GM19395 (cell line): ENCODE measurements at regions not wholly inside any gene's neighbourhood (a gene's known extent, or its start where the extent isn't known, plus 50 kb on each side); places are given as distances from the start of the nearest gene placed in this dataset.

Source experiments
- ATAC-seq: cut with Tn5 transposase; IDR thresholded peaks from one replicate; pipeline ENCODE4 v1.9.1; 2021; ENCODE audit warnings: mild to moderate bottlenecking, moderate library complexity; ENCODE audit not compliant: unreplicated experiment

DNA sequence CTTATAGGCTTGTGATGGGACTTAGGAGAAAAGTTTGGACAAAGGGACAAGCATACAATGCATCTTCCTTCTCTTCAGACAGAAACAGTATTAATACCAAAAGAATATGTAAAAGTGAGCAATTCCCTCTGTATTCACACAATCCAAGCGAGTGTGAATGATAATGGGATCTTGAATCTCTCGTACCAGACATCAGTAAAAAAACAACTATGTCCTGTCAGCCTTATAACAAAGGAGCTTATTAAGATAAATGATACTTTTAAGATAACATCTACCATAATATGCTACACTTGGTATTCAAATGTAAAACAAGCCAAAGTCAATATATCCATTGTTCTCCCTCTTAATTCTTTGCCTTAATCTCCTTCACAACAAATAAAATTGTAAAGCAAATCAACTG, 288.6 kb upstream of the CNTN6 start:
- ATAC-seq: no peak

DNA sequence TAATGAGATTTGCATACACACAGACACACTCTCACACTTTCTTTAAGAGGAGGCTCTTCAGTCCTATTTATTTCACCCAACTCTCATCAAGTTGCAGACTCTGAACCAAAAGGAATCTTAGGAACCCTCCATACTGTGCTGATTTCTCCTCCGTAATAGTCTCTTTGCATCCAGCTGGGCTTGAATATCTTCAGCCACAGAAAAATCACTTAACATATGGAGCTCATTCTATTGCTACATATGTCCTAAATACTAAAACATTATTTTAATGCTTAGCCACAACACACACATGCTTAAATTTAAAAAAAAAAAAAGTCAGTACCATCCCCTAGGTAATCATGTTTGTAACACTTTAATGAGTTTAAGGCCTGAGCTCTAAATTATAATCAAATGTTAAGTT, 287.5 kb upstream of the CNTN6 start:
- ATAC-seq: no peak

DNA sequence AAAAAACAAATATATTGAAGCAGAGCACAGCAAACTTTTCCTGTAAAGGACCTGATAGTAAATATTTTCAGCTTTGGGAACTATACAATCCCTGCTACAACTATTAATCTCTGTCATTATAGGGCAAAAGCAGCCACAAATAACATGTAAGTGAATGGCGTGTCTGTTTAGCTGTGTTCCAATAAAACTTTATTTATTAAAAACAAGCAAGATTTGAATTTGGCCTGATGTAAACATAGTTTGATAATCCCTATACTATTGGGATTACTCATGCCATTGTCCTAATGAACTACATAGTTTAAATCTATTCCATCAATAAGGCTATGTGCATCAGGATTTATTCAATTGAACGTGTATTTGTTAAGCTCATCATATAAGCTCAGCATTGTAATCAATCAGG, 286.8 kb upstream of the CNTN6 start:
- ATAC-seq: no peak

DNA sequence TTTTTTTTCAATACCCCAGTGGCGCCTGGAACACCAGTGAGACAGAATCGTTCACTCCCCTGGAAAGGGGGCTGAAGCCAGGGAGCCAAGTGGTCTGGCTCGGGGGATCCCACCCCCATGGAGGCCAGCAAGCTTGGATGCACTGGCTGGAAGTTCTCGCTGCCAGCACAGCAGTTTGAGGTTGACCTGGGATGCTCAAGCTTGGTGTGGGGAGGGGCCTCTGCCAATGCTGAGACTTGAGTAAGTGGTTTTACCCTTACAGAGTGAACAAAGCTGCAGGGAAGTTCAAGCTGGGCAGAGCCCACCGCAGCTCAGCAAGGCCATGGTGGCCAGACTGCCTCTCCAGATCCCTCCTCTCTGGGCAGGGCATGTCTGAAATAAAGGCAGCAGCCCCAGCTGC, 276.2 kb upstream of the CNTN6 start:
- ATAC-seq: no peak

DNA sequence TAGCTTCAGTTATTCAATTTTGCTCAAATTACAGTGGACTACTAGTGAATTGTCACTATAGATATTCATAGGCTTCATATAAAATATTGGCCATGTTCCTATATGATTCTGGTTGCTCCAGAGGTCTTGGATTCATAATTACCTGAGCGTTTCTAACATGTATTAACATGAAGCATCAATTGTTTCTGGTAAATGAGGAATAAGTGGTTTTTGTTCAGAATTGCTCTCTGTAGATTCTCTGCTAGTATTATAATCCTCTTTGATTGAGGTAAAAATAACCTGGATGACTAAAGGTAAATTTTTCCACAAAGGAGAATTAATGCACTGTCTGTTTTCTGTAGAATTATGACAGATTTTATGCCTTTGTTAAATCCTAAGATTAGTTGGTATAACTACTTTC, 258.1 kb upstream of the CNTN6 start:
- no peak for ATAC-seq

DNA sequence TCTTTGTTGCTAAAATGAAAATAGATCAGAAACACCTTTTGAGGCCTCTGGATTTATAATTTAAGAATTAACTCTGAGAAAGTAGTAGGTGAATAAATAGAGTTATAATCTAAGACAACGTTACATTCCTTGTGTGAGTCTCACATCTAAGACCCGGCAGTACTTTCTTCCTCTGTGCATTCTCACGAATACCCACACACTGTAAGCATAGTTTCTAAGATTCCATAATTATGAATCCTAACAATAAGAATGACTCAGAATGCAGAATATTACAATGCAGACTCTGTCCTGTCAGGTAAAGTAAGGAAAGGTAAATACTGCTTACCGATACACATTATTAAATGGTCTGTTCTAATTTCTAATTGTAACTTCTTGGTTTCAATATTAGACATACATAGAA, 257.7 kb upstream of the CNTN6 start:
- no peak for ATAC-seq

DNA sequence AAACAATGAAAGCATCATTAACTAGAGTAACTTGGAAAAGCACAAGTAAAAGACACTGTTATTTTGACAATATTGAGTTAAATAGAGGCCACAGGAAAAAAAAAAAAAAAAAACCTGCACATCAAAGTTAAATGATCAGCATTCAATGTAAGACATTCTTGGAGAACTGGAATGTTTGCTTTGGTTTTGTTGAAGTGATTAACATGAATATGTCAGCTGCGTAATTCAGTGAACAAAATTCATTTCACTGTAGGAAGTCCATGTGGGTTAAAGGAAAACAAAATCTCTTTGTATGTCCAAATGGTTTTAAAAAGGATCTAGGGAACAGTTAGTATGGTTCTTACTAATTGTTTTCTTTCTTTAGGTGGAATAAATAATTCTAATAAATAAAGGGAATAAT, 252.8 kb upstream of the CNTN6 start:
- ATAC-seq: no peak

DNA sequence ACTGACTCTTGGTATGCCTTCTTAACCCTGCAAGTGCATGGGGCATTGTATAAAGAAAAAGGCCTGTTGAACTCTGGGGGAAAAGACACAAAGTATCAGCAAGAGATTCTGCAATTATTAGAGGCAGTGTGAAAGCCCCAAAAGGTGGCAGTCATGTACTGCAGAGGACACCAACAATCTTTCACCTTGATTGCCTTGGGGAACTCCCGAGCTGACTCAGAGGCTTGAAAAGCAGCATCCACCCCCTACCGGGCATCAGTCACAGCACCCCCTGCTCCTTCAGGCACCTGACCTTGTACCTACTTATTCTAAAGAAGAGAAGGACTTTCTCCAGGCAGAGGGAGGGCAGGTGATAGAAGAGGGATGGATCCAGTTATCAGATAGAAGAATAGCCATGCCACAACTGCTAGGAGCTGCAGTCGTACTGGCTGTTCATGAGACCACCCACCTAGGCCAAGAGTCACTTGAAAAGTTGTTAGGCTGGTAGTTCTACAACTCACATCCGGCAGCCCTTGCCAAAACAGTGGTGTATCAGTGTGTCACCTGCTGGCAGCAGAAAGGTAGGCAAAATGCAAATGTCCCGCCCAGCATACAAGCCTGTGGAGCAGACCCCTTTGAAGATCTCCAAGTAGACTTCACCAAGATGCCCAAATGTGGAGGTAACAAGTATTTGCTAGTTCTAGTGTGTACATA, 241.6 kb upstream of the CNTN6 start:
- peak; percentile 80 for ATAC-seq

DNA sequence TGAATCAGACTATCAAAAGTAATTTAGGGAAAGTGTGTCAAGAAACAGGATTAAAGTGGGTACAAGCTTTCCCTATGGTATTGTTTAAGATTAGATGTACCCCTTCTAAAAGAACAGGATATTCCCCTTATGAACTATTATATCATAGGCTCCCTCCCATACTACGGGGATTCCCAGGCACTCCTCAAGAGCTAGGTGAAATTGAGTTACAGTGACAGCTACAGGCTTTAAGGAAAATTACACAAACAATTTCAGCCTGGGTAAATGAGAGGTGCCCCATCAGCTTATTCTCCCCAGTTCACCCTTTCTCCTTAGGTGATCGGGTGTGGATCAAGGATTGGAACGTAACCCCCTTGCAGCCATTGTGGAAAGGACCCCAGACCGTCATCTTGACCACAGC, 240.8 kb upstream of the CNTN6 start:
- no peak for ATAC-seq

DNA sequence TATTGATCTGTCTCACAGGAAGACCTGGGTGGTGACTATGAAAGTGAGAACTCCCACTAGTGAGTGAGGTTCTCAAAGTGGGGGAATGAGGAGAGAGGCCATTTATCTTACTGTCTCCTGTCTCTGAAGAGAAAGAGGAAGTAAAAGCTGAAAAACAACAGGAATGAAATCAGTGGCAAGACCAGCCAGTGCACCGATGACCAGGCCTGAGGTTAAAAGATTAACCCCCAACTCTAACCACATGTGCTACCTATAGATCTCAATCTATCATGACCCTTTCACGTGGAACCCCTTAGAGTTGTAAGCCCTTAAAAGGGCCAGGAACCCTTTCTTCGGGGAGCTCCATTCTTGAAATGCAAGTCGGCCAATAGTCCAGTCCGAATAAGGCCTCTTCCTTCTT, 239.3 kb upstream of the CNTN6 start:
- peak; percentile 41 for ATAC-seq

DNA sequence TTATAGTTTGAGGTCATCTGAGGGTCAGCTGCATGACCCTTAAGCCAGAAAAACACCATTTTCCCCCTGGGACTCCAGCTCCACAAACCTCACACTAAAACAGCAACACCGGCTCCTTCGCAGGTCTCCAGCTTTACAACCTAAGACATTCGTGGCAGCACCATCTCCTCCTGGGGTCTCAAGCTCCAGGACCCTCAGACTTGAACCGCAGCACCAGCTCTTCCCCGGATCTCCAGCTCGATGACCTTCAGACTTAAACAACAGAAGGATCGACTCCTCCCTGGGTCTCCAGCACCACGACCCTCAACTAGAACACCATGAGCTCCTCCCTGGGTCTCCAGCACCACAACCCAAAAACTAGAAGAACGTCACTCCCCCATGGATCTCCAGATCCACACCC, 233.7 kb upstream of the CNTN6 start:
- ATAC-seq: no peak

DNA sequence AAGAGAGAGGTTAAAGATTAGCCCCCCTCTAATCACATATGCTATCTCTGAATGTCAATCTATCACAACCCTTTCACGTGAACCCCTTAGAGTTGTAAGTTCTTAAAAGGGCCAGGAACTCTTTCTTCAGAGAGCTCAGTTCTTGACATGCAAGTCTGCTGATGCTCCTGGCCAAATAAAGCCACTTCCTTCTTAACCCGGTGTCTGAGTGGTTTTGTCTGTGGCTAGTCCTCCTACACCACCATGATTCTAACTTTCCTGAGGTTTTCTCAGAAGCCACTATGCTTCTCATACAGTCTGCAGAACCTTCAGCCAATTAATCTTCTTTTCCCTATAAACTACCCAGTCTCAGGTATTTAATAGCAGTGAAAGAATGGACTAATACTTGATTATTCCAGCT, 231.1 kb upstream of the CNTN6 start:
- ATAC-seq: no peak

DNA sequence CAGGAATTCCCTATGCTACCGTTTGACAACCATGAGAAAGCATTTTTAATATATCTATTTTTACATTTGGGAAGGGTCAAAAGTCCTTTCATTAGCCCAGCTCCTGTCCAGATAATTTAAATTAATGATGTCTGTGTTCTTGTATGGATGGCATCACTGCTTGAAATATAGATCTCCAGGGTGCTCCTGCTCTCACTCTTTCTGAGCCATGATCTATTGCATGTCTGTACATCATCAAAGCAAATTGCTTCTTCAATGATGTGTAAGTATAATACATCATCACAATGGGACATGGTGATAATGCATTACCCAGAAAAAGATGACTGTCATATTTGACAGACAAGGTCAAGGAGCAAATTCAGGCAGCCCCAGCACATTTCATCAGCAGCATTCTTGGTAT, 223.6 kb upstream of the CNTN6 start:
- no peak for ATAC-seq

DNA sequence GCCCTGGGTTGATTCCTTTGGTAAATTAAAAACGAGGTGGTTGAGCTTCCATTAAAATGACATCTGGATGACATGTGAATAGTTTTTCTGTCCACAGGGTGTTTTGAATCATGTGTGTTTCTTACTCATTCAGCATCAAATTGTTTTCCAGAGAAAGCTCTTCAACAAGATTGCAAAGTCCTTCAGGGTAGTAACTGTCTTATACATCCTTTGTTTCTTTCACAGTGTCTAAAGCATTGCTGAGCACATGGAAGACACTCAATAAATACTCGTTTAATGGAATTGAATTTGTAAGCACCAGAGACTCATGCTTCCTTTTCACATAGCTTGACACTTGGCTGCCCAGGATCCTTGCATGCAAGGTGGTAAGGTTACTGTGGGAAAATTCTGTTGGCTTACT, 223.1 kb upstream of the CNTN6 start:
- no peak for ATAC-seq

DNA sequence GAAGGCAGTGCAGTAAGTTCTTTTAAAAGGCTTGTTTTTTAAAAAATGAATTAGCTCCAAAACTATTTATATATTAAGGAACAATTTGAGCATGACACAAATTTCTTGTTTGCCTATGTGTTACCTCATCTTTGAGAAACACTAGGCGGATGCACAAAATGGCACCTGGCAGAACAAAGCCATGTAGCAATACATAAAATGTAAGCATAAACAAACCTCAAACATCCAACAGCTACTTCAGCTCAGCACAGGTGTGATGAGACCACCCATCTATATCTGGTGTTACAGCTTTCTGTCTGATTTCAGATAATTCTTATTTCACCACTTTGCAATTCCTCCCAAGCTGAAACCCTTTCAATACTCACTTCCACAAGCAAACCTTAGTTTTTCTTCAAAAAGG, 221.2 kb upstream of the CNTN6 start:
- ATAC-seq: no peak

DNA sequence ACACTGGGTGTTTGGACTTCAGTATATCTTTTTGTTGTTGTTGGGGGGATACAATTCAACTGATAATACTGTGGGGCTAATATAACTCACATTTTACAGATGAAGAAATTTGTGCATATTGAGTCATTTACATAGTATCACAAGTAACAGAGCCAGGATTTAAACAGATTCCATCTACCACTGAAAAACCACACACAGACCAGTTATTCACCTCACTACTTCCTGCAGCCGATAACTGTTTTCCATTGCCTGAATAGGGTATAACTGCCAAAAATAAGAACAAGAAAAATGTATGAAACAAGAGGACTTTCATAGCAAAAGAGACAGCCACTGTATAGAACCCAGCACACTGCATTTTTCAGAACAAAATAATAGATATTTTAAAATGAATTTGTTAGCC, 215.8 kb upstream of the CNTN6 start:
- ATAC-seq: no peak

DNA sequence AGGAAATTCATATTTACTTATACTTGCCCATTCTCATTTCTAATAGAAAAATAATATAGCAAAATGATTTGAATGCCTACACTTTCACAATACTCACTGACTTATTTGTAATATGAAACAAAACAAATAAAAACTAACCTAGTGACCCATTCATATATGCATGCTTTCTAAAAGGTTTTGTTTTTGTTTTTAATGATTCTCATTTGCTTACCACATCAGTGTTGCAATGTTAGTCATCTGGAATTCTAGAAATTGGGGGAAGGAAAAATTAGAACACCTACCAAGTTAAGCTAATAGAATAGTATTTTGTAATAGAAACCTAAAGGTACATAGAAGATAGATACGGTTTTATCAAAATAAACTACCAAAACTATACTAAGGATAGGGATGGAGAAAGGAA, 214.1 kb upstream of the CNTN6 start:
- ATAC-seq: no peak

DNA sequence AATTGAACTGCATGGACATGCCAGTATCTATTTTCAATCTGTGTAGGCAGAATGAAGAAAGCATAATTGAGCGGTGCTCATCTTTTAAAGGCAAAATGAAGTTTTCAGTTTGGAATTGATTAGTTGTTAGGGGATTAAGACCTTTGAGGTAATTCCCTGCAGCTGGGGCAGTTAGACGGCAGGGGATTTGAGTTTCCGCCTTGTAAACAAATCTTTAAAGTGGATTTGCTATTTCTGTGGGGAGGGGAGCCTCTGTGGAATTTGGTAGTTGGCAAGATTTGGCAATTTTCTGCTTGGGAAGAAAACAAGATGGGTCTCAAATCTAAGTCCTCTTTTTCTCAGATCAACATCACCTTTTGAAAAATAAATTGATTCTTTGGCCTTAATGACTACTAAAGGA, 212.5 kb upstream of the CNTN6 start:
- no peak for ATAC-seq

DNA sequence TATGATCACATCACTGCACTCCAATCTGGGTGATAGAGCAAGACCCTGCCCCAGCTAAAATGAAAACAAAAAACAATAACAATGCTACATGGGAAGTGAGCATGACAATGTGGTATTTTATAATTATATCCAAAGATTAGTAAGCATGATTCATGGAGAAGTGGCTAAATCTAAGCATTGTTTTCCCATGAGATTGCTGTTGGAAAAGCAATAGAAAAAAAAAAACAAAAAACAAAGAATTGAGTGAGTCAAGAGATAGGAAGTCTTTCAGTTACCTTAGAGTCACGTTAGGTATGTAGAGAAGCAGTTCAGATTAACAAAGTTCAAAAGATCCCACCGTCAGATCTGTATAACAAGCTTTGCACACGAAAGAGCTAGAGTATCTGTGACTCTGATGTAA, 210.3 kb upstream of the CNTN6 start:
- no peak for ATAC-seq

DNA sequence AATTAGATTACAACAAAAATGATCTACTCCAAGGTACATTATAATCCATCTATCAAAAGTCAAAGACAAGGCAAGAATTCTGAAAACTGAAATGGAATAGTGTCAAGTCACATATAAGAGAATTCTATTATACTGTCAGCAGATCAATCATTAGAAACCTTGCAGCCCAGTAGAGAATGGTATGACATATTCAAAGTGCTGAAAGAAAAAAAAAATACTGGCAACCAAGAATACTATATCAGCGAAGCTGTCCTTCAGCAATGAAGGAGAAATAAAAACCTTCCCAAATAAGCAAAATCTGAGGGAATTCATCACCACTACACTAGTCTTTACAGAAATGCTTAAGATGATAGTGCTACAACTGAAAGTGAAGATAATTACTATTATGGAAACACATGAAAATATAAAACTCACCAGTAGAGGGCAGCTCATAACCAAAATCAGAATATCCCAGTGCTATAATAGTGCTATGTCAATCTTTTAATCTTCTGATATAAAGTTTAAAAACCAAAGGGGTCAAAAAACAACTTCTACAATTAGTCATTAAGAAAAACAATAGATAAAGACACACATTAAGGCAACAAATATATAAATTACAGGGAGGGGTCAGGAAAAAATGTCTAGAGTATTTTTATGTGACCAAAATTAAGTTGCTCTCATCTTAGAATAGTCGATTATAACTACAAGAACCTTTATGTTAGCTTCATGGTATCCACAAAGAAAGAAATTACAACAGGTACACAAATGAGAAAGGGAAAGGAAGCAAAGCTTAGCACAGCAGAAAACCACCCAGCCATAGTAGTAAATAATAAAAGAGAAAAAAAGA, 190.7 kb upstream of the CNTN6 start:
- peak; percentile 86 for ATAC-seq

DNA sequence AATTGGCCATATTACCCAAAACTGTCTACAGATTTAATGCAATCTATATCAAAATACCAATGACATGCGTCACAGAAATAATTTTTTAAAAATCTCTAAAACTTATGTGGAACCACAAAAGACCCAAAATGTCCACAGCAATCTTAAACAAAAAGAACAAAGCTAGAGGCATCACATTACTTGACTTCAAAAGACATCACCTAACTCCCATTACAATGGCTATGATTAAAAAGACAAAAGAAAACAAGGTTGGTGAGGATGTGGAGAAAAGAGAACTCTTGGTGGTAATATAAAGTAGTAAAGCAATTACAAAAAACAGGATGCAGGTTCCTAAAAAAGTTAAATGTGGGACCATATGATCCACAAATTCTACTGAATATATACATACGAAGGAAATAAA, 187.6 kb upstream of the CNTN6 start:
- ATAC-seq: no peak

DNA sequence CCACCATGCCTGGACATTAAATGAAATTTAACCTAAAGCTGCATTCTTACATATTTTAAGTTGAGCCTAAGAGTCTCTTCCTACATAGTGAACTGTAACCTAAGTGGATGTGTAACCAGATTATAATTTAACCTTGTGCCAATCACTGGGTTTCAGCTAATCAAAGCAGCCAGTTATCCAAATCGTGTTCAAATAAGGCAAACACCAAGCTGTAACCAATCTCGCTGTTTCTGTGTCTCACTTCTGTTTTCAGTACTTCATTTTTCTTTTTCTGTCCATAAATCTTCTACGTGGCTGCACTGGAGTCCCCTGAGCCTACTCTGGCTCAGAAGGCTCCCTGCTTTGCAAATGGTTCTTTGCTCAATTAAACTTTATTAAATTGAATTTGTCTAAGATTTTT, 186.1 kb upstream of the CNTN6 start:
- ATAC-seq: peak; percentile 56

DNA sequence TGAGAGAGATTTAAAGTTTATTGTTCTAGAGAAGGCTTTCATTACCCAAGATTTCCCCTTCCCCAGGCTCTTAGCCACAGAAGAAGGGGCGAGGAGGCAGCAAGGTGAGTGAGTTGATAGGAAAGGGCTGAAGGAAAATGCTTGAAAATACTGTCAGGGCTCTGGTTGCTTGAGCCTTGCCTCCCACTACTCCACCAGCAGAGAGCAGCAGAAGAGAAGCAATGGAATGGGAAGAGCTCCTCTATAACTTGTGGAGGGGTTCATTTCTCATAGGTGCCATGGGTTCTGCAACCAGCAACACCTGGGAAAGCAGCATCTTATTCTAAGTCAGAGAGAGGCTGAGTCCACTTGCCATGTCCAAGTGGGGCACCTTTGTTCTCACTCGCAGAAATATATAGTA, 184.0 kb upstream of the CNTN6 start:
- ATAC-seq: no peak
